ENCODE measurements at regions not wholly inside any gene's neighbourhood (a gene's known extent, or its start where the extent isn't known, plus 50 kb on each side); places are given as distances from the start of the nearest gene placed in this dataset.

GRCh38 chr3:21140785-21141184, 610.2 kb downstream of the ZNF385D start:
- DNase-seq (ENCODE audit: low read depth) = no peak

GRCh38 chr3:21138085-21138484, 612.9 kb downstream of the ZNF385D start:
- no peak for DNase-seq (ENCODE audit: low read depth)

- DNase-seq (ENCODE audit: low read depth) = no peak
These were observed 618.1 kb downstream of the ZNF385D start for GRCh38 chr3:21132896-21133295.

- DNase-seq (ENCODE audit: low read depth) = no peak
These were observed 630.2 kb downstream of the ZNF385D start for GRCh38 chr3:21120826-21121225.

GRCh38 chr3:21117370-21117769, 633.6 kb downstream of the ZNF385D start:
- no peak for DNase-seq (ENCODE audit: low read depth)

GRCh38 chr3:21109056-21109455, 642.0 kb downstream of the ZNF385D start:
- no peak for DNase-seq (ENCODE audit: low read depth)

GRCh38 chr3:21105784-21106183, 645.2 kb downstream of the ZNF385D start:
- DNase-seq (ENCODE audit: low read depth) = no peak

GRCh38 chr3:21100656-21101359, 650.2 kb downstream of the ZNF385D start:
- no peak for DNase-seq (ENCODE audit: low read depth)

- DNase-seq (ENCODE audit: low read depth) = no peak
These were observed 656.3 kb downstream of the ZNF385D start for GRCh38 chr3:21094686-21095085.

GRCh38 chr3:21073561-21073960, 677.4 kb downstream of the ZNF385D start:
- no peak for DNase-seq (ENCODE audit: low read depth)

- DNase-seq (ENCODE audit: low read depth) = no peak
These were observed 683.8 kb downstream of the ZNF385D start for GRCh38 chr3:21067031-21067813.

- DNase-seq (ENCODE audit: low read depth) = no peak
These were observed 688.1 kb downstream of the ZNF385D start for GRCh38 chr3:21062831-21063294.

- no peak for DNase-seq (ENCODE audit: low read depth)
These were observed 691.6 kb downstream of the ZNF385D start for GRCh38 chr3:21059404-21059803.

- no peak for DNase-seq (ENCODE audit: low read depth)
These were observed 694.7 kb downstream of the ZNF385D start for GRCh38 chr3:21056293-21056692.

- DNase-seq (ENCODE audit: low read depth) = no peak
These were observed 696.0 kb downstream of the ZNF385D start for GRCh38 chr3:21055015-21055414.

- no peak for DNase-seq (ENCODE audit: low read depth)
These were observed 696.9 kb downstream of the ZNF385D start for GRCh38 chr3:21054064-21054463.

GRCh38 chr3:21049334-21050062, 701.5 kb downstream of the ZNF385D start:
- no peak for DNase-seq (ENCODE audit: low read depth)

GRCh38 chr3:21043139-21043538, 707.9 kb downstream of the ZNF385D start:
- DNase-seq (ENCODE audit: low read depth) = no peak

GRCh38 chr3:21042184-21042583, 708.8 kb downstream of the ZNF385D start:
- no peak for DNase-seq (ENCODE audit: low read depth)

GRCh38 chr3:21041621-21042020, 709.4 kb downstream of the ZNF385D start:
- no peak for DNase-seq (ENCODE audit: low read depth)

GRCh38 chr3:21036888-21037287, 714.1 kb downstream of the ZNF385D start:
- DNase-seq (ENCODE audit: low read depth) = no peak

- no peak for DNase-seq (ENCODE audit: low read depth)
These were observed 722.6 kb downstream of the ZNF385D start for GRCh38 chr3:21028412-21028811.

- DNase-seq (ENCODE audit: low read depth) = no peak
These were observed 726.4 kb downstream of the ZNF385D start for GRCh38 chr3:21024563-21024962.
